DLD1 (cell line): ENCODE measurements at regions not wholly inside any gene's neighbourhood (a gene's known extent, or its start where the extent isn't known, plus 50 kb on each side); places are given as distances from the start of the nearest gene placed in this dataset.
"Not testable (repeated sequence)": the region's sequence is repeated elsewhere in the genome, so short reads cannot be mapped to it uniquely, and the experiment has no call there.

Experiments used
- in situ Hi-C: cut with HindIII; loops from 2 replicates; pipeline ENCODE4 v1.10.0; 2017; ENCODE audit warnings: low sequenced_read_pairs

DNA sequence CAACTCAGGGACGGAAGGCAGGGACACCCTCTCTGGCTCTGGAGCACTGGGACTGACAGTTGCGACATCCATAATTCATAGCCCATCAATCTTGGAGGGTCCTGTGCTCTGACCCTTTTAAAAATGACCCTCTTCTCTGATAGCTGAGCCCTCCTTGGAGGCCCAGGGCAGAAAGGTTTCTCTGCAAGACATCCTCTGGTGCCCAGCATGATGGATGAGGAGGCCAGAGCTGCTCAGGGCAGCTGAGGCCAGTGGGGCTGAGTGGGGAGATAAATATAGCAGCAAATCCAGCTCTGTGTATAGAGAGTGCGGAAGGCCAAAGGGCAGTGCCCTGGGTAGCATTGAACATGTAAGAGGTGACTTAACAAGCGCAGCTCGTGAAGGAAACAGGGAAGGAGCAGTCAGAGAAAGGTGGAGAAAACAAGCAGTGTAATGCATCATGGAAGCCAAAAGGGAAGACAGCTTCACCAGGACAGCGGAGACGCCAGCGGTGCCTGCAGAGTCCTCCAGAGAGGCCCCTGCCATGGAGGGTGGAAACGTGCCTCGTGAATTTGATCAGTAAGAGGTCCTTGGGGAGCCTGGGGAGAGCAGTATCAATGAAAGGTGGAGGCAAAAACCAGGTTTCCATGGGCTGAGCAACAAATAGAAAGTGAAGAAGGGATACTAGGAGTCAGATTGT is 50.4 kb upstream of the FMOD start:
- in situ Hi-C loops: no loop called here

DNA sequence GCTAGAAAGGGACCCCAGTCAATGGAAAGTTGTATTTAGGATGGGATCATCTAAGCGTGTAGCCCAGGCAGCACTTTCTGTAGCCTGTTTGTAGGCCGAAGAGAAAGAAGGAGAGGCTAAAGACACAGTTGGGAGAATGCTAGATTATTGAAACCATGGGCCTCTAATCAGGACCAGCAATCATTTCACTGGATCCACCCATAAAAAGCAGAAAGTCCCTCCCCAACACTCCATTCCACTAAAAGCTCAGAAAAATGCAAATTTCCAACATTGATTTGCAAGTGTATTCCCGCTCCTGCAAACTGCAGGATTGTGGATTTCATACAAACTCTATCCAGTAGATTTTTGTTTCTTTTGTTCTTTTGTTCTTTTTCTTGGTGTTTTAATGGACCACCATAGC is 51.2 kb upstream of the FMOD start:
- in situ Hi-C loops: no loop called here

DNA sequence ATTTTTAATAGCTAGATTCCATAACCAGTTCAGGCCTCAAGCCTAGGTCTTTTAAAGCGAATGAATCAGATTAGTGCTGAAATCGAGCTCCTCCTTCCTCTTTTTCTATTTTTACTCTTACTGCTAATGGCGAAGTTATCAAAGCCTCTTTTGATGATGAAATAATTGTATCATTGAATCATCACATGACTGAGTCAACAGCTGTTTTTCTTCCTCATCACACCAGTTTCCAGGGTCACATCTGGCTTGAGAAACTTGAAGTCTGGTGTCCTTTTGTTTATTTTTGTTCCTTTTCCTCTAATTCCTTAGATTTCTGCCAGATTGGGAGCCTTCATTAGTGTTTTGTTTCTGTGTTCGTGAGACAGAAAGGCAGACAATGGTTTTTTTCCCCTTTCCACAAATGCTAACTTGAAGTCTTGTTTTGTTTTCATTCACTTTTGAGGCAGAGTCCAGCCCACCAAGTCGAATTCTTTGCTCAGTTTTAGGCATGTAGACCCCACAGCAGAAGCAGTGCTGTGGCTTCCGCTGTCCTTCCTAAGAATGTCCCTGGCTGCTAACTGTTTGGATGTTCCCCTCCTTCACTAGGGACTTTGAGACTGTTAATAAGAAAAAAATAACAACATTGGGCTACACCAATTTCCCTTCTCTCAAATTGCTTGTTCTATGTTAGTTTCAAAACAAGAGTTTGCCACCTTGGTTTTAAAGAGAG is 51.9 kb upstream of the FMOD start:
- in situ Hi-C loops: no loop called here

DNA sequence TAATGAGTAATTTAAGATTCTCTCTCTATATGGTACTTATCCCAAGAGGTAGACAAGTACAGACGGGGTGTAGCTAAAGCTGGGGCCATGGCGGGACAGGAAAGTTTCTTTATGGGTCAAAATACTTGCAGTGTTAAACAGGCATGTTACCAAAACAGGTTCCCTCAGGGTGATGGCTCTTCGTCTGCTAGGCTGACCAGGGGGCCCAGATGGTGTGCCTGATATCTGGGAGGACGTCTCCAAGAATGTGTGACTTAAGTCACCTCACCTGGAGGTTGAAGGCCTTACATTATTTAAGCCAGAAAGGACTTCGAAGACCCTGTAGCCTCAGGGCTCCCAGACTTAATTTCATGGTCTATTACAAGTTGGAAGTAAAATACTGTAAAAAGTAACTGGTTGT is 52.7 kb upstream of the FMOD start:
- in situ Hi-C loops: no loop called here

DNA sequence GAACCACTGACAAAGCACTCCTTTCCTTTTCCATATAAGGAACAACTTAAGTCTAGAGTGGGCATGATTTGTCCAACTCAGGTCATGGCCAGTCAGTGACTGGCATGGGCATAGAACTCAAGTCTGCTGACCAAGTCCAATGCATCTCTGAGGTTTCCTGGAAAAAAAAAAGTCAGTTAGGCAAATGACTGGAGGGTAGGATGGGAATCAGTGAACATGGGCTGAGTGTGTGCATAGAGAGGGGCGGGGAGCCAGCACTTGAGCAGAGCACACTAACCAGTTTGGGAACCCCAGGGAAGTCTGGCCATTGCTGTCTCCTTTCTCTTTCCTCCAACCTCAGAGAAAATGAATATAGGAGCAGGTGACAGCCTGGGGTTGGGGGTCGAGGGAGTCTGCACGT is 53.6 kb upstream of the FMOD start:
- in situ Hi-C loops: no loop called here

DNA sequence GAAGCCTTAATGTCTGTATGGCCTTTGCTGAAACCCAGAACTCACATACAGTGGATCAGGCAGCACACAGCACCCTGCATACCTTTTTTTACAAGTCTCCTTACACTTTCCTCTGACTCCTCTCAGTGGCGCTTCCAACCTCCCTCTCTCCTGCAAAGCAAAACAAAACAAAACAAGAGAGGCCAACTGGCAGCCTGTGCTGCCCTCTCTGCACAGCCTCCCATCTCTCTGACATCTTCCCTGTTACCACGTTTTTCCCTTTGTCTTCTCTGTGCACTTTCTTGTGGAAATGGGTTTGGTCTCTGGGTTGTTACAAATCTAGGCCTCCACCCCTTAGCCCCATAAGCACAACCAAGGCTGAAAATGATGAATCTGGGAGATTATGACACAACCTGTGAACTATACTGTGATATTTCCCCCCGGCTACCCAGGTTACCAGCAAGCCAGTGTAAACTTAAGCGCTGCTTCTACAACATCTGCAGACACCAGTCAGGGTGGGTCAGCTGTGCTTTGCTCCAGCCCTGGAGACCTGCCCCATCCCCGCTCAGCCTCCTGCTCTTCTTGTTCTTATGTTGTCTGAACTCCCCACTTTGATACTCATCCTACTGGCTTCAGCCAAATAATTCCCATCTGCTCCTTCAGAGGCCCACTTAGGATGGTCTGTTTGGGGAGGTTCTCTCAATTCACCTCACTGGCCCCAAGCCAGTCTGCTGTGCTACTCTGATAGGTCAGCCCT is 54.9 kb upstream of the FMOD start:
- in situ Hi-C loops: no loop called here

DNA sequence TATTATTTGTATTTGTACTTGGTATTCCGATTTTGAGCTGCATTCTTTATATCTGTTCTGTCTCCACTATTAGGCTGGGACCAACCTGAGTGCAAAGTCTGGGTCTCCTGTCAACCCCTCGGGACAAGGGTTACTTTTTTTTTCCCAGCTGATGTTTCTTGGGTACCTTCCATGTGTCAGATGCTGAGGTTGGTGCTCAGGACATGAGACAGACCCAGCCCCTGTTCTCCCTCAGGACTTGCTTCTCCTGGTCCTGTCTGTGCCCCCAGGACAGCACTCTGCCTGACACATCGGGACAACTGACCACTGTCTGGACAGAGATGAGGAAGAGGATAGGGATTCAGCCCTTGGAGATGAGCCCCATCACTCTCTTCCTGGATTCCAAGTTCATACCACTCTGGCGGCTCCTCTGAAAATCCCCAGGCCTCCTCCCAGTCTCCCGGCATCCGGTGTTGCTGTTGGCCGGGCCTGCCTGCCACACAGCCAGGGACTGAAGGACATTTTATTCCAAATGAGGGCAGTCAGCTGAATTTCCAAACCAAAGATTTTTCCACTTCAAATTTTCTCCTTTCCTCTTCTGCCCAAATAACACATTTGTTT is 55.6 kb upstream of the FMOD start:
- in situ Hi-C loops: no loop called here

DNA sequence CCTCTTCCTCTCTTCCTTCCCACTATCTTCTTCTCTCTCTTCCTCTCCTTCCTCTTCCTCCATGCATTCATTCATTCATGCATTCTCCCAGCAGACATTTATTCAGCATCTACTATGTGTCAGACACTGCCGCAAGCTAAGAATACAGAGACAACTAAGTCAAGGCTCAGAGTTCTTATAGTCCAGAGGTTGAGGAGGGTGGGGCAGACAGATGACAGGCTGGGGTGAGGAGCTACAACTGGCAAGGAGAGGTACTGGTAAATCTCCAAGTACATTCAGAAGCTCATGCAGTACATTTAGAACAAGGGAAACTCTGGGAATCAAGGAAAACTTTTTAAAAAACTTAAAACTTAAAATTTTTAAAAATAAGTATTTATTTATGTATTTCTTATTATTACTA is 56.4 kb upstream of the FMOD start:
- in situ Hi-C loops: no loop called here

DNA sequence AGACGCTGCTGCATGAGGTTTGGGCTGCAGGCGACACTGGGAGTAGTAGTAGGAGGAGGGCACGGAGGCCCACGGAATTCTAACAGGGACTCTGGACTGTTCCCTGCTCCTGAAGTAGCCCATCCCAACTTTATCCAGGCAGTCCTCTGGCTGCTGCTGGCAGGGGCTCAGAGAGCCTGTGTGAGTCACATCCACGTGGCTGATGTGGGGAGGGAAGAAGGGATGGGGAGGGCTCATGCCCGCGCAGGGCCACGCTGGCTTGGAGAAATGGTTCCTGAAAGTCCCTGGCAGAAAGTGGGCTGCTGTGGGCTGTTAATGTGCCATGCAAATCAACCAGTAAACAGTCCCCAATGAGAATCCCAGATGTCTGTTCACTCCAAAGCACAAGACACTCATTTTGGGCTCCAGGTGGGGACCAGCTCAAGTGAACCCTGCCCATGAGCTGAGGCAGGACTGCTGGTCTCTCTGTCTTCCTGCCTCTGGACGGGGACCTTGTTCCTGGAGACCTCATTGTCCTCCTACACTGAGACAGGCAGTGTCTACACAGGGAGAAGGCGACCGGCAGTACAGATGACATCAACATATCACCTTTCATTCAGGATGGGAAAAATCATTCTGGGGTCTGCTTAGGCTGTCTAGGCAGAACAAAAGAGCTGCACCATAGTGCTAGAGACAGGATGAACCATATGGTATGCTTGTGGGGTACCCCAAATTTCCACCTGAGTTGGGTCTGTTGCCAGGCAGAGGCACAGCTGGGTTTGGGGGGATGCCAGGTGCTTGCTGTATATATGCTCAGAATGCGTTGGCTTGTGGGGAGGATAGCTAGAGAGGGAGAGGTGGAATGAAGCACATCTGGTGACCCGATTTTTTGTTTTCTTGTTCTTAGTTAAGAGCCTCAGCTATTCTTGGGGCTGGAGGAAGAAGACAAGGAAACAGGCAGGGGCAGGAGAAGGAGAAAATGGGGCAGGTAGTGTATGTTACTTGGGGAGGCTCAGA is 57.9 kb upstream of the FMOD start:
- in situ Hi-C loops: no loop called here

DNA sequence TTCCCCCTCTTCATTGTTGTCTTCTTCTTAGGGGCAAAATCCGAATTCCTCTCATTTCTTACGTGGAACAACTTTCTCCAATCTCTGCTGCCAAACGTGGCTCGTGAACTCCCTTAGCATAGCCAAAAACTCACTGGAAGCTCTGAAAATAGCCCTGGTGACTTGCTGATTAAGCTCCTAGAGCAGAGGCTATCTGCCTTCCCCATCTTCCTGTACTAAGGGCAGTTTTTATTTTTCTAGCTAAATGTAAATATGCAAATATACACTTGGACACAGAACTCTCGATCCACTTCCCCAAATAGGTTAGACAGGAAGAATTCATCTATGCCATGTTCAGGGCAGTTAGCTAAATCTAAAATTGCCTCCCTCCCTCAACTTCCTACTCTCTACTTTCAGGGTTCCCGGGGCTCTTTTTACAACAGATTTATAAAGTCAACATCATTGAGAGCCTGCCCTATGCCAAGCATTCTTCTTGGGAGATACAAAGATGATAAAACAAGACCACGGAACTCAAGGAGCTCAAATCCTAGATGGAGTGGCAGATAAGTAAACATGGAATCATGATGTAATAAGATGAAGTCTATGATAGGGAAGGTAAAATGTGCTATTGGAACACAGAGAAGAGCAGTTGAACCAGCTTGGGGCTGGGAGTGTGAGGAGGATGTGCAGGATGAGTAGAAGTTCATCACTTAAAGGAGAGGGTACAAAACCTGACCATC is 59.4 kb upstream of the FMOD start:
- in situ Hi-C loops: no loop called here

DNA sequence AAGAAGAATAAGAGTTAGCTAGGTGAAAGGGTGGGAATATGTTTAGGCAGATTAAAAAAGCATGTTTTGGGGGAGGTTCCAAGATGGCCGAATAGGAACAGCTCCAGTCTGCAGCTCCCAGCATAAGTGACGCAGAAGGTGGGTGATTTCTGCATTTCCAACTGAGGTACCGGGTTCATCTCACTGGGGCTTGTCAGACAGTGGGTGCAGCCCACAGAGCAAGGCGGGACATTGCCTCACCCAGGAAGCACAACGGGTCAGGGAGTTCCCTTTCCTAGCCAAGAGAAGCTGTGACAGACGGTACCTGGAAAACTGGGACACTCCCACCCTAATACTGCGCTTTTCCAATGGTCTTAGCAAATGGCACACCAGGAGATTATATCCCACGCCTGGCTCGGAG is 60.5 kb upstream of the FMOD start:
- in situ Hi-C loops: not testable (repeated sequence)

DNA sequence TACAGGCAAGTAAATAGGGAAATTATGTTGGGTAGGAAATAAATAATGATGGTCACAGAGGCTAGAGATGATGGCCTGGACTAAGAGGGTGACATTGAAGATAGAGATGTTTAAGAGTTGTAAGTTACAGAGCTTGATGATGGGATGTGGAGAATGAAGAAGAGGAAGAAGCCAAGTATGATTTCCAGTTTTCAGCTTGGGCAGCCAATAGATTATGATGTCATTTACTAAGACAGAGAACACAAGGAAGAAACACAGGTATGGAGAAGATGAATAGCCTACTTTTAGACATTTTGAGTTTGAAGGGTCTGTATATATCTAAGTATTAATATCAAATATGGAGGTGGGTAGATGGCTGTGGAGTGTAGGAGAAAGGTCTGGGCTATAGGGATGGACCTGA is 56.0 kb upstream of the PRELP start:
- in situ Hi-C loops: no loop called here

DNA sequence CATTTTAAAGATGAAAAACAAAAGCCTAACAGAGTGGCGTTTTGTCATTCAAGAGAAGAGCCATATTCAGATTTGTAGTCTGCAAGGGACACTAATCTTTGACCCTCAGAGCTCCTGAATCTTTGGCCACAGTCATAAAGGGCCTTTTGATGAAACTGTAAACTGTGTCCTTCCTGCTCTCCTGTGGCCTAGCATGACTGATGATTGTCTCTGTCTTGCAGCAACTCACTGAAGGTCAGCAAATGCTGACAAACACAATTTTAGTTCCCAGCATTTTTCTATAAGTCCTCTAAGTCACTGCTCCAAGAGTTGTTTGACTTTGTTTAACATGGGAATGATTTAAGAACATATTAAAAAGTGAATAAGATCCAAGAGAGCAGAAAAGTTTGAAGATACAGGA is 55.3 kb upstream of the PRELP start:
- in situ Hi-C loops: no loop called here

DNA sequence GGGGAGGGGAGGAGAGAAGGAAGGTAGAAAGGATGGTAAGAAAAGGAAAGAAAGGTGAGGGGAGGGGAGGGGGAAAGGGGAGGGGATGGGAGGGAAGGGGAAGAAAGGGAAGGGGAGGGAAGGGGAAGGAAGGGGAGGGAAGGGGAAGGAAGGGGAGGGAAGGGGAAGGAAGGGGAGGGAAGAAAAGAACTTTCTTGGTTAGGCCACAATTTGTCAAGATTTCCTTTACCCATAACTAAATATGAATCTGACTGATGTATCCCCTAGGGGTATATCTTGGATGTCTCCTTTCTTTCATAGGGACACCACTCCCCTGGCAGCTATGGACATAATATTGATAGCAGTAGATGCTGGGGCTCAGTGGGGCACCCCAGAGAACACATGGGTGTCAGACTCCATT is 54.4 kb upstream of the PRELP start:
- in situ Hi-C loops: no loop called here

DNA sequence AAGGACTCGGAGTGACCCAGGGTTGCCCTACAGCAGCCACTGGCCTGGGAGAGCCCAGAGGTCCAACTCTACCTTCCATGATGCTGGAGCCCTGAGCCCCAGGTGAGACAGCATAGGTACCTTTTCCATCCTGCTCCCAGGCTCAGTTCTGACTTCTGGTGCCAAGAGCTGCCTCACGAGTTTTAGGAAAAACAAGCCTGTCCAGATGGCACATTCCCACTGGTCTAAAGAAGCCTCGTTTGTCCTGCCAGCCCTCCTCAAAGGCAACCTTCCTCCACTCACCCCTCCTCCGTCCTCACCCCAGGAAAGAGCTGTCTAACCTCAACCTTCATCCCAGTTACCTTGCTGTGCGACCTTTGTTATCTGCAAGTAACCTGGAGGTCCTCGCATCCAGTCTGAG is 53.5 kb upstream of the PRELP start:
- in situ Hi-C loops: no loop called here

DNA sequence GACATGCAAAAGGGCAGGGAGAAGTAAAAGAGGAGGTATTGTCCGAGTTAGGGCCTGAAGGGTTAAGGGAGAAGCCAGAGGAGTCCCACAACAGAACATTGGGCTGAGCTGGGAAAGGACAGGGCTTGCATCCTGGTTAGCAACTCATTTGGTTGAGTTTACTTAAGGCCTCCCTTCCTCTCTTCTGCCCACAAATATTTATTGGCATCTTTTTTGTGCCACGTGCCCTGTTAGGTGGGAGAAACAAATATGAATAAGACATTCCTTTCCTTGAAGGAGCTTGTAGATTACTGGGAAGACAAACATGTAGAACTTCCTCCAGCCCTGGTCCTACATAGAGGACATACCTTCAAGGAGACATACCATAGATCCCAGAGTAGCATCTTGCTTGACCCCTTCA is 53.0 kb upstream of the PRELP start:
- in situ Hi-C loops: no loop called here

DNA sequence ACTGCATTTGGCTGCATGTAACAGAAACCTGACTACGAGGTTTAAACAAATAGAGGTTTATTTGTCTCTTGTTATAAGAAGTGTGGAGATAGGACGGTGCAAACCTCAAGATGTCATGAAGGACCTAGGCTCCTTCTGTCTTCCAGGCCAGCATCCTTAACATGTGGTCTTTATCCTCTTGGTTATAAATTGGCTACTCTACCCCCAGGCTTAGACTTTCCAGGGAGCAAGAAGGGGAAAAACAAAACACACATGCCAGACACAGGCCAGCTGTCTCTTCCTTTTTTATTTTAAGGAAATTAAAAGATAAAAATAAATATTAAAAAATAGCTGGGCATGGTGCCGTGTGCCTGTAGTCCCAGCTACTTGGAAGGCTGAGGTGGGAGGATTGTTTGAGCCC is 51.3 kb upstream of the PRELP start:
- in situ Hi-C loops: no loop called here

DNA sequence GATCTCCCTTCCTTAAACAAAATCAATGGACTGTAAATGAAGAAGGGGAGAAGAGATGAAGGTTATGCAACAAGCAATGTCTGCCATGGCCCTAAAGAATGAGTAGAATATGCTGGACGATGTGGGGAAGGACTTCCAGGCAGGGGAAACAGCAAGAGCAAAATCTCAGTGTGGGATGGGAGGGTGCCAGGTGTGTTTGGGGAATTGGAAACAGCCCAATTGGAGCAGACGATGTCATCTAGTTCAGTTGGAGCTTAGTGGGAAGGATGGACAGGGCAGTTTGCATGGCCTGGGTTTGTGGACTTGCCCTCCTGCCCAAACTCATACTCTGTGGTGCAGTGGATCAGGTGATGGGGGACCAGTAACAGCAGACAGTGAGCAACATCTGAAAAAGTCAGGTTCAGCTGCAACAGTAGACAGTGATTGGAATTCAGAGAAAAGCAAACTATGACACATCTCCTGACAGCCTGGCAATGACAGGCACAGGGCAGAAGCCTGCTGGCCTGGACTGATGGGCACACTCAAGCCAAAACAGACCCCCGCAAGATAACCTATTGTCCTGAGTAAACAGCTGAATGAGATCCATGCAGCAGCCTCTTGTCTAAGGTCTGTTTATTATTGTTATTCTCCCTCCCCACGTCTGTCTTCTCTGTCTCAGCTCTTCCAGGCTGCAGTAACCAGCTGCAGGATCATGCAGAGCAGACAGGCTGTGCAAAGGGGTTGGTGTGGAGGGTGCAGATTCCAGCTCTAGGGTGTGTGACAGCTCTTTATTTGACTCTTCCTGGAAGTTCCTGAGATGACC is 50.5 kb upstream of the PRELP start:
- in situ Hi-C loops: loop anchor here (25.0 kb wide), 1 partner anchor 163 kb away; no protein-coding TSS in a partner anchor

DNA sequence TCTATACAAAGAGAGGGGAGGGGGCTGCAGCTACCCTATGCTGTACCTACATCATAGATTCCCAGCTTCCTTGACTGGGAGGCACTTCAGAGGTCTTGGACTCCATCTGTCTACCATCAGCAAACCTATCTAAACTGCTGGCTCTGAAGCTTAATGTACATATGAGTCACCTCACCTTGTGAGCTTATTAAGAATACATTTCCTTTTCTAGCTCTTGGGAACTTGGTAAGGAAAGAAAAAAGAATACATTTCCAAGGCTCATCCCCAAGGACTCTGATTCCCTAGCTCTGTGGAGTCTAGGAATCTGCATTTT is 50.0 kb upstream of the PRELP start:
- in situ Hi-C loops: loop anchor here (25.0 kb wide), 1 partner anchor 163 kb away; no protein-coding TSS in a partner anchor
